Stimulated activated CD4-positive, alpha-beta T cell treated with anti-CD3 and anti-CD28 coated beads, Interleukin-2, amount 100 ng/mL, for 24 hours (primary cell): ENCODE measurements at regions not wholly inside any gene's neighbourhood (a gene's known extent, or its start where the extent isn't known, plus 50 kb on each side); places are given as distances from the start of the nearest gene placed in this dataset.

Experiments used
- DNase-seq, 2 donors: peaks; one replicate each; pipeline ENCODE4 v3.0.0-alpha.2; 2020

GRCh38 chr12:58764100-58764953 lies 156.0 kb downstream of the LRIG3 start:
- no peak for DNase-seq

- no peak for DNase-seq
Measured at GRCh38 chr12:58765076-58765475, 155.2 kb downstream of the LRIG3 start.

GRCh38 chr12:58765653-58766512 lies 154.4 kb downstream of the LRIG3 start:
- DNase-seq = no peak

- no peak for DNase-seq
Measured at GRCh38 chr12:58766513-58766870, 153.8 kb downstream of the LRIG3 start.

DNA sequence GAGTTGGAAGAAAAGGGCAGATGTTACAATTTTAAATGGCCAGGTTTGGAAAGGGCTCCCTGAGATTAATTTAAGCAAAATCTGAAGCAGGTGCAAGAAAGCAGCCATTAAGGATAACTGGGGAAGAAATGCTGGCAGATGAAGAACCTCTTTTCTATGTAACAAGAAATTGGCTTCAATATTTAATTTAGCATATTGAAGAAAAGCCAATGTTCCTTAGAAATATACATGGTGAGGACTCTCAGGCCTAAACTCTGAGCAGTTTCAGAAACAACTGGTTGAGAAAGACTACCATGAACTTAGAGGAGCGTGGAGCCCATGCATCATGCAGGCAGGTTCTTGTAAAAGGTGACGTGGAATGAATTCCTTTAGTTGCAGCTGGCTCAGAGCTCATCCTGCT lies 152.8 kb downstream of the LRIG3 start:
- DNase-seq = no peak

- no peak for DNase-seq
Measured at GRCh38 chr12:58773986-58774385, 146.3 kb downstream of the LRIG3 start.

- DNase-seq = no peak
Measured at GRCh38 chr12:58774731-58775130, 145.6 kb downstream of the LRIG3 start.

- DNase-seq = no peak
Measured at GRCh38 chr12:58775396-58775795, 144.9 kb downstream of the LRIG3 start.

DNA sequence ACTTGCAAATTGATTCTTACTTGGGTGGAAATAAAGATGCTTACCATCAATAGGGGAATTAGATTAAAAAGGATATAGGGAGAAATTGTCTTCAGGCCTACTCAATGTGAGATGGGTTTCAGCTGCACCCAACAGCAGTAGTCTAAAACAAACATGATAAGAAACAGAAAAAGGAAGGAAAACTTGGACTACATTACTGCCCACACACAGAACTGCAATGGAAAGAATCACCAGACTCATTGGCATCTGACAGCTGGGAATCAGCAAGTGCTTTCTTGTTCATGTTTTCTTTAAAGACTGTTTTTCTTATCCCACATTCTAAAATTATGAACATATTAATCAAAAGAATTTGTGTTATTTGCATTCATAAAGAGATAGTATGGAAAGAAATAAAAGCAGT lies 144.2 kb downstream of the LRIG3 start:
- no peak for DNase-seq

- no peak for DNase-seq
Measured at GRCh38 chr12:58777815-58778214, 142.5 kb downstream of the LRIG3 start.

DNA sequence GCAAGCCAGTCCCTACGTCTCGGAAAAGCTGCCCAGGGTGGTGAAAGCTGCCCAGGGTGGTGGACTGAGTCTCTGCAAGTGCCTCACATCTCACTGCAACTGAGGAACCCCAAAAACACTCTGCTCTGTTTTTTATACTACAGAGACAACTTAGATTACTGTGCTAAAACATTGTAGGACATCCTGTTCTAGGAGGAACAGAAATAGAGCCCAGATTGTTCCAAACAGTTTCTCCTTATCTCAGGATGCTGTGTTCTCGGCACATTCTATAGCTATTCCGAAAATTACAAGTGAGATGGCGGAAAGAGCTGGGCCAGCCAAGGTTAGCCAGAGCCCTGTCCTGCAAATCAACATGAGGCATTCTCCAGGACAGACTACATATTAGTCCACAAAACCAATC lies 138.7 kb downstream of the LRIG3 start:
- DNase-seq = no peak

DNA sequence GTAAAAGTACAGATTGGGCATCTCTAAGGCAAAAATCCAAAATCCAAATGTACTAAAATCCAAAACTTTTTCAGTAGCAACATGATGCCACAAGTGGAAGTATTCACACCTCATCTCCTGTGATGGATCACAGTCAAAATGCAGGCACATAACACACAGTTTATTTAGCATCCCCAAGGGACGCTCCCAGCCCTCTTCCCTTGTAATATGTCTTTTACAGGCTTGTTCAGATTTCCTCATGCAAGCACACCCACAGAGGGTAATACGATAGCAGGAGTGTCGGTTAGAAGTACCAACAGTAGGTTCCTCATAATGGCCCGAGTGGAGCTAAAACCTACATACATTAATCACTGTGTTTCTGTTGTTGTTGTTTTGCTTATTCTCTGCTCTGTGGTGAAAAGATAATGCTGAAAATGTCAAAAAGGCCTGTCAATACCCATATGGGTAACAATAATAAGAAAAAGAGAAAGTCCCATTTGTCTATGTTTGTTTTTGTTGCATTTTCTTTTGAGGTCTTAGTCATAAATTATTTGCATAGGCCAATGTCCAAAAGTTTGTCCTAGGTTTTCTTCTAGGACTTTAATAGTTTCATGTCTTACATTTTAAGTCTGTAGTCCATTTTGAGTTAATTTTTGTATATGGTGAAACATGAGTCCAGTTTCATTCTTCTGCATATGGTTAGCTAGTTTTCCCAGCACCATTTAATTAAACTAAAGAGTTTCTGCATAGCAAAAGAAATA lies 133.1 kb downstream of the LRIG3 start:
- no peak for DNase-seq

GRCh38 chr12:58794859-58795258 lies 125.4 kb downstream of the LRIG3 start:
- DNase-seq = no peak

DNA sequence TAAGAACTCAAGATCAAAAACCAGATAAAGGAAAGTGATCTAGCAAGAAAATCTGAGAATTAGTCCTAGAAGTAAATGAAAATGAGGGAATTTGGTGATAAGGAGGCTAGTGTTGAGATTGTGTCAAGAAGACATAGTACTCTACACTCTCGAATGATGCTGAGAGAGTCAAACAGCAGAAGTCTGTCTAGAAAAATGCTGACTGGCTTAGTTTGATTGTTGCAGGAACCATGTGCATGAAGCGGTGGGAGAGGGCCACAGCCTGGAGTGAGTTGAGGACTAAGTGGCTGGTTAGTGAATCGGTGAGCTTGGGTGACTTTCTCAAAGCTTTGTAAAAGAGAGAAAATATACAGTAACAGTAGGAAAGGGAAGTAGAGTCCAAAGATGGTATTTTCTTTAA lies 124.5 kb downstream of the LRIG3 start:
- no peak for DNase-seq

DNA sequence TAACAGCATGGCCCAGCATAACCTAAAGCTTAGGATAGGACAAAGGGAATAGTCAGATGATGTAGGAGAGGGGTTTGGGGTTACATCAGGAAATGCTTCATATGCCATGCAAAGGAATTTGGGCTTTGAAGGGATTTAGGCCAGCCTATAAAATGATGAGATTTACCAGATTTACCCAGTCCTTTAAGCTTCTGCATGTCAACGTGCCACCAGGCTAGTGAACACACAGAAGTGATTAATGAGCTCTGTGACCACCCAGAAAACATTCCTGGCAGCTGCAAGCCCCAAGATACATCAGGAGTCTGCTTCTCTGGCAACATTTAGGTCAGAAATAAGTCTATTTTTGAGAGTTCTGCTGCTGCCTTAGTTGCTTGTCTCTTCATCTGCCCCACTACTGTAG lies 118.3 kb downstream of the LRIG3 start:
- DNase-seq = no peak

GRCh38 chr12:58803908-58804307 lies 116.4 kb downstream of the LRIG3 start:
- no peak for DNase-seq

DNA sequence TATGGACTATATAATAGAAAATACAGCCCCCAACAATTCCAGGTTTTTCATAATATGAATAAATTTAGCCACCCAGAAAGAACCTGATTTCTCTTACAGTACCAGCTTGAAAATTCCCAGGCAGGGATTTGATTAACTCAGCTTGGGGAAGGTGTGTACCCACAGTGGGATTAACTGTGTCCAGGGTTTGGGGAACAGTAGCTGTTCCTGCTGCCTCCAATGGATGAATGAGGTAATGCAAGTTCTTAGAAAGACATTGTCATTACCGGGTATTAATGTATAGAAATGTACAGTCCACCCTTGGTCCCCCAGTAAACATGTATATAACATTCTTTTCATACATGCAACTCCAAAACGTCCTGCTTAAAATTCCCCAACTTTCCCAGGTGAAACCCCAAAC lies 115.6 kb downstream of the LRIG3 start:
- no peak for DNase-seq

- no peak for DNase-seq
Measured at GRCh38 chr12:58809064-58809607, 111.2 kb downstream of the LRIG3 start.

- no peak for DNase-seq
Measured at GRCh38 chr12:58811346-58811745, 109.0 kb downstream of the LRIG3 start.

DNA sequence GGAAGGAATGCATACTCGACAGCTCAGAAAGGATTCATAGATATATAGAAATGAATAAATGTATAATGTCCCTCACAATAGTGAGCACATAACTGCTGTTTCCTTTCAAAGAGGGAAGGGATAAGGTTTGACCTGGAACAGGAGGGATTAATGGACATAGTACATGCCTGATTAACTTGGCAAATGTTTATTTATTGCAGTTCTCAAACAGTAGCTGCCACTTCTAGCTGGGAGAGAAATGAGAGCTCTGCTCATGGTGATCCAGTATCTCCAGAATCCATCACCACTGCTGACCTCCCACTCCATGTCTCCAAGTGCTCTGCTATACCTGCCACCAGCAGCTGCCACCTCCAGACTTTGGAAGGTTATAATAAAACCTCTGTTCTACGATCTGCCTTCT lies 108.1 kb downstream of the LRIG3 start:
- no peak for DNase-seq

DNA sequence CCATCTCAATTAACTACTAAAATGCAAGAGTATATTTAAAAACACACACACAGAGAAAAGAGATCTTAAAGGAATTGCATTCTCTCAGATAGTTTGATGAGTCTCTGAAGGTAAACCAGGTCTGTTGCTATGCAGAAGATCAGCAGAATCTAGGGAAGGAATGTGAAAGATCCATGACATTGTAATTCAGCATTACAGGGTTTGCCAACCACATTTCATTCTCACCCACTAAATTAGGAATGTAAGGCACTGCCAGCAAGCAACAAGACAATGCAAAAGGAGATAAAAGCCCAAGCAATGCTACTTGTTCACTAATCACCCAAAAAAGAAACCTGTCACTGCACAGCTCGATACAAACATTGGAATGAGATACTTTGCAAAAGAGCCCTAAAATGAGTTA lies 106.3 kb downstream of the LRIG3 start:
- DNase-seq = no peak

GRCh38 chr12:58815235-58815634 lies 105.1 kb downstream of the LRIG3 start:
- DNase-seq = no peak

GRCh38 chr12:58818546-58818945 lies 101.8 kb downstream of the LRIG3 start:
- no peak for DNase-seq
